GM19395 (cell line): ENCODE measurements at regions not wholly inside any gene's neighbourhood (a gene's known extent, or its start where the extent isn't known, plus 50 kb on each side); places are given as distances from the start of the nearest gene placed in this dataset.

Experiments
- ATAC-seq: cut with Tn5 transposase; IDR thresholded peaks from one replicate; pipeline ENCODE4 v1.9.1; 2021; ENCODE audit warnings: mild to moderate bottlenecking, moderate library complexity; ENCODE audit not compliant: unreplicated experiment

DNA sequence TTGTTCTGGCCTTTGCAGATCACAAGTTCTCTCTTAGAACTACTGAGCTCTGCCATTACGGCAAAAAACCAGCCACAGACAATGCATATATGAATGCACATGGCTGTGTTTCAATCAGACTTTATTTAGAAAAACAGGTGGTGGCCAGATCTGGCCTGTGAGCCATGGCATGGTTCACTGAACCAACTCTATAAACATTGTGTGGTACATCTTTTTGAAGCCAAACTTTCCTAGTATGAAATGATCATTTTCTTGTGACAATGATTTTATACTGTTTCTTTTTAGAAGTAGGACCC lies 65.9 kb upstream of the AMZ2 start:
- peak; percentile 50 for ATAC-seq

DNA sequence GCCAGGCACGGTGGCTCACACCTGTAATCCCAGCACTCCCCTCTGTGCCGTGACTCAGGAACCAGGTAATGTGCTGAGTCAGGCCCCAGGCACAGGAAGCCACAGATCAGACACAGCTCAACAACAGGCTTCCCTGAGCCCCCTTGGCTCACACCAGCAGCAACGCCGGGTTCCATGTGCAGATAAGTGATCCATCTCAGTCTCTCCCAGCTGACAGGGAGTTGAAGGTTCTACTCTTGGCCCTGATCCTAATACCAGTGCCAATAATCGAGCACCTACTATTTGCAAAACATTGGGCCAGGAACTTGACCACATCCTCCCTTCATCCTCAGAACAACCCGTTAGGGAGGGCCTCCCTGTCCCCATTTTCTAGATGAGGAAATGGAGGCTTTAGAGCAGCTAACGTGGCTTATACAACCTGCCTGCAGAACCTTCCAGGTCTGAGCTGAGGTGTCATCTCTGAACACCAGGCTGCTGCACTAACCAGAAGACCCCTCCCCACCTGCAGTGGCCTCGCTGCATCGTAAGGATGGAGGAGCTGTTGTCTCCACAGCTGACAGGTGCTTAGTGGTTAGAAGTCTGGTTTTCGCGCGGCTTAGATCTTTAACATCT lies 64.8 kb upstream of the AMZ2 start:
- ATAC-seq: peak; percentile 41

DNA sequence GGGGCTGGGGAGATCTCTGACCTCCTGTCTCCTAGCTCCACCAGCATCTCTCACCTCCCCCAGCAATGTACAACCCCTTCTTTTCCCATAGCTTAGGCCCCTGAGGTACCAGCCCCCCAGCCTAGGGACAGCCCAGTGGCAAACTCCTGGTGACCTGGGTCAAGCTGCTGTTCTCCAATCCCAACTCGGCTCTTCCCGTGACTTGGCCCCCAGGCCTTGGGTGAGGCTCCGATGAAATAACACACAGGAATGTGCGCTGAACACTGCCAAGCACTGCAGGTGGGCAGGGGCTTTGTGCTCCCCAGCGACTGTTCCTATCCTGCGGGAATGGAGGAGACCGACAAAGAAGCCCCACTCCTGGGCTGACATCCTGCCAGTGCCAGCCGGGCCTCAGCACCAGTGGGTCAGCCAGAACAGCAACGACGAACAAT lies 63.7 kb upstream of the AMZ2 start:
- ATAC-seq: no peak

DNA sequence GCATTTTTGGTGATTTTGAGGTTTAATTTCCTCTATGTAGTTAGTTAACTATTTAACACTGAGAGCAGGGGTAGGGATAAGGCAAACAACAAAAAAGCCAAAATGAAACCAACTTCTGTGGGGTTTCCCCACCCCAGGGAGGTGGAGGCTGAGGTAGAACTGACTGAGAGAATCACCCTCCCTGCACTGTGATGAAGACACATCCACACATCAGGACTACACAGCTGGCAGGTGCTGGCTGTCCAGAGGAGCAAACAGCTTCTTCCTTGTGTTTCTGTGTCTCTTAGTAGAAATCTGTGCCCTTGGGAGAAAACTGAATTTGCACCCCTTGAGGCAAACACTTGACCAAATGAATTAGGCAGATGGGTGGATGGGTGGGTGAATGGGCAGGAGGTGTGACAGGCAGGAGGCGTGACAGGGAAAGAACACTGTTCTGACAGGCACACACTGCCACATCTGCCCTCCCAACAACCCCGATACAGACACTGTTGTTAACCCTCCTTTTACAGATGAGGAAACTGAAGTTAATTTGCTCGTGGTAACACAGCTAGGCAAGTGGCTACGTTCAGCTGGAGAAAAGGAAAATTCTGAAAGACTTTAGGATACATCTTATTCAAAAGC lies 62.9 kb upstream of the AMZ2 start:
- ATAC-seq: peak; percentile 56

DNA sequence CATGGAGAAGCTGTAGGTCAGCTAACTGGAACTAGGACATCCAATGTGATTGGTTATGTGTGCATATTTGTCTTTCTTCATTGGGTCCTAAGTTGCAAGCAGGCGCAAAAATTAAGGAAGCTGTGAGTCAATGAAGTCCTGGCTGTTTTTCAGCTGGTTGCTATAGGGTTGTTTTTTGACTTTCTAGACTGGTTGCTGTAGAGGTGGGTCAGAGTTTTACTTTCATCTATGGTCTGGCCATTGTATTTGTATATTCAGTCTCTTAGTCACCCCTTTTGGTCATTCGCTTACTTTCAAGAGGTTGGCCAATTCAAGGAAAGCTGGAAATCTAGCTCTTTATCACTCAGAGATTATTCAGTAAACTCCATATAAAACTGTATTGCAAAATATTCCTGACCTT lies 62.0 kb upstream of the AMZ2 start:
- ATAC-seq: no peak

DNA sequence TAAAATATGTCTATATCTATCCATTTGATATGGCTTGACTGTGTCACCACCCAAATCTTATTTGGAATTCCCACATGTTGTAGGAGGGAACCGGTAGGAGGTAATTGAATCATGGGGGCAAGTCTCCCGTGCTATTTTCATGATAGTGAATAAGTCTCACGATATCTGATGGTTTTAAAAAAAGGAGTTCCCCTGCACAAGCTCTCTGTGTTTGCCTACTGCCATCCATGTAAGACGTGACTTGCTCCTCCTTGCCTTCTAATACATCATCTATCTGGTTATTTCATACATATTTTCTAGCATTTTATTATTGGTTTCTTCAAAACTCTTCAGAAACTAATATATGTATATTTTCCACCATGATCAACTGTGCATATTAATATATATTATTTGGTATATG lies 57.3 kb upstream of the AMZ2 start:
- ATAC-seq: no peak

DNA sequence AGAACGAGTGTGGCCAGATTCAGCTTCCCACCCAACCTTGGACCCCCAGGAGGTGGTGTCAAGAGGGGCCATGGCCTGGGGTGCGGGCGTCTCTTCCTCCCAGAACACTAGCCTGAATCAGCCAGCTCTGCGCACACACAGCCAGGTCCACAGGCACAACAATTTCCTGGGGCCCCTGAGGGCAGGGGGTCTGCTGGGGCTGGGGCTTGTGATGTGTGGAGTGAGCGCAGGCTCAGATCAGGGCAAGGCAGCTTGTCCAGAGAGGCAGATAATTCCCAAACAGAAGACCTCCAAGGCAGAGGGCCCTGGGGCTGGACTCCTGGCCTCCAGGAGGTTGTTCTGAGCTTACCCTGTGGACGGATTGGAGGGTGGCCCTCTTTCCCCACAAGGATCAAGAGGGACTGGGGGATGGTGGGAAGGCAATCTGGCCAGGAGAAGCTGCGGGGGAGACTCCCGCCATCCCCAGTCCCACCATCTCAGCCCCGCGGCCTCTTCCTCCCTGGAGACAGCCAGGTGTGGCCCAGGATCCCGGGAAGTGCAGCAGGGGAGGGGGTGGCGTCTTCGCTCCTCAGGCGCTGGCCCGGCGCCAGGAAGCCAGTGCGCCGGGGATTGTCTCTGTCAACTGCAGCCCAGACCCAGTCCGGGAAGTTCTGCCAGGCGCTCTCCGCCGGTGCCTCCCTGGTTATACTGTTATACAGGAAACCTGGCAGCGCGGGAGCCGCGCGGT lies 52.0 kb upstream of the AMZ2 start:
- no peak for ATAC-seq

DNA sequence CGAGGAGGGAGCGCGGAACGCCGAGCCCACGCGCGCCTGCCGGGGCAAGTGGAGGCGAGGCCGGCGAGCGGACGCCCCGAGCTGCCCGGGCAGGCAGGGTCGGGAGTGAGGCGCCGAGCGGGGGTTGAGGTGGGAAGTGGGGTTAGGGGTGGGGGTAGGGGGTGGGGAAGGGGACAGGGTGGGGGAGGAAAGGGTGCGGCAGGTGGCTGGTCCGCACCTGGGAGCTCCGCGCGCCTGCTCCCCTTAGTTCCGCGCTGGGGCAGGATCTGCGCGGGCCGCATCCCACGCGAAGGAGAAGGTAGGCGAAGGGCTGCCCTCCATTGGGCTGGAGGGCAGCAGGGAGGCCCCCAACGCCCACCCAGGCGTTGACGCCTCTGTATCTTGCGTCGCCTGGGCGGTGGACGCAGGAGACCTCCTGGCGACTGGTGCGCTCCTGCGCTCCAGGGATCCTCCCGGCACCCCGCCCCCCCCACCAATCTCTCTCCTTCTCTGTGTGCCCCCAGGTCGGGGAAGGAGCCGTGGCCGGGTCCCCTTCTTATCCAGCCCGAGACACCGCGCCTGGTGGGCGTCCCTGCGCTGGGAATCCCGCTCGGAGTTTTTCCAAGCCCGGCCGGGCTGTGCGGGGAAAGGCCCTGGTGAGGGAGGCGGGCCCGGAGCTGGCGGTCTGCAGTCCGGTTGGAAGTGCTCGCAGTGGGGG lies 51.3 kb upstream of the AMZ2 start:
- ATAC-seq: no peak

DNA sequence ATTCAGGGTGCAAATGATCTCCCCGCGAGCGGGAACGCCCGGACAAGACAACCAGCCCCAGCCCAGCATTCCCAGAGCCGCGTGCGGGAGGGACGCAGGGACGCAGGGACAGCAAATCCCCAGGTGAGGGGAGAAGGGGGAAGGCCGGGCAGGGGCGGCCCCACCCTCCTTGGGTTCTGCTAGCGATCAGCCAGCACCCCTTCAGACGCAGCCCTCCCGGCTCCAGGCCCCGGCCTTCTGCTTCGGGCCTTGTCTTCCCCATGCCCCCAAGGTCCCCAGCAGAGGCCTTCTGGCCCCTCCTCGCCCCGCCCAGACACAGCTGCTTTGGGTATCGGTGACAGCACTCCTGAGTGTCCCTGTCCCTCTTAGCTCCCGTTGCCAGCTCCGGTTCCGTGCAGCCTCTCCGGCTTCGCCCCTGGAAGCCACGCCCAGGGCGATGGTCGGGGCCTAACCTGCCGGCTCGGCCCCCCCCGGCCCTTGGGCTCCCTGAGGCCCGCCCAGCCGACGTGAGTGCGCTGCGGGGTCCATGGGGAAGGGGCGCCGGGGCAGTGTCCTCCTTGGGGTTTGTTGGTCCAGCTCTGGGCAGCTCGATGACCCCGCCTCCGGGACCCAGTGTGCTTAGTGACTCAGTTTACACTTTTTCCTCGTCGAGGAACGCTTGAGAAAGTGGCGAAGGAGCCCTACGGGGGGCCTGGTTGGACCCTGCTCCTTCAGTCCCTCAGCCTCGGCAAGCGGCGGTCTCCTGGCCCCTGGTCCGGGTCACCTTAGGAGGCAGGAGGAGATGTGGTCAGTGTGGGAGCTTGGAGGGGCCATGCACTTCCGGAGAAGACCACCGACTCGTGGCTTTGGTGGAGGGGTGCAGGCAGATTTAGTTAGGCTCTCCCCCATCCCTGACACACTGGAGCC lies 50.5 kb upstream of the AMZ2 start:
- ATAC-seq: no peak

DNA sequence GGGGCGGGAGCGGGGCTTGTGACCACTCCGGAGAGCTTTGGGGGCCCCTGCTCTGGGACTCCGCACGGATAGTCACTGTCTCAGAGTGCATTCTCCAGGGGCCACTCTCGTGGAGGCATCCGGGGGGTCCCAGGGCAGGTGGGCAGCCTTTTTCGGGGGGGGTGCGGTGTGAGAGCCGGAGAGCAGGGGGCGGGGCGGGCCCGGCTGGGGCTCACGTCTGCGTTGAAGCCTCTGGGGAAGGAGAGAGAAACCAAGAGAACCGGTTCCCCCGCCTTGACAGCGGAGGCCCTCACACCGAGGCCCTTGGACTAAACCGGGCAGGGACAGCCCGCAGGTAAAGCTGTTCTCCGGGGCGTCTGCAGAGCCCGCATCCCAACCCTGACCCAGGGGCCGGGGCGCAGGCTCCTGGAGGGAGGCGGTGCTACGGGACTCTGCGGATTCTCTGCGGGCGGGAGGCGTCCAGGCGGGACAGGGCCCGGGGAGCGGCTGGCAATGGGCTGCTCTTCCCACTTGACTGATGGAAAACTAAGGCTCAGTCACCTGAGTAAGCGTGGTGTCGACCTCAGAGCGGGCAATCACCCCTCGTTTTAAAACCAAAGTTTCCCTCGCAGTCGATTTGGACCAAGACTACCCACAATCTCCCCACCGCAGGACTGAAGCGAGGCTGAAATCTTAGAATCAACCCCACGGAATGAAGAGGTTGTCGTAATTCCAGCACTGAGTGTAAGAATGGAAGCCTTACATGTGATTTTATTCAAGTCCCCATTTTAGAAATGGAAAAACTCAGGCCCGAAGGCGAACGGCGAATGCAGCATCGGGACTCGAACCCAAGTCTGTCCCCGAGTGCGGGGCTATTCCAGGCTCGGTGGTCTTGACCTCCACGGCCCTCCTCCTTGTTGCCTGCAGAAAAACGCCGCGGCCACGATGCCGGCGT lies 49.6 kb upstream of the AMZ2 start:
- ATAC-seq: no peak
